Spinal cord (tissue), 9 donors: ENCODE measurements at regions not wholly inside any gene's neighbourhood (a gene's known extent, or its start where the extent isn't known, plus 50 kb on each side); places are given as distances from the start of the nearest gene placed in this dataset.
A peak's percentile ranks its signal among the peaks of the same experiment; 100 is the strongest.
"Not testable (repeated sequence)": the region's sequence is repeated elsewhere in the genome, so short reads cannot be mapped to it uniquely, and the experiment has no call there.

ENCODE experiments used
- DNase-seq, 6 donors: peaks; one replicate each; pipeline versions ENCODE4 v3.0.0 to v3.0.0-alpha.2; 2013 to 2015; ENCODE audit warnings: low spot score in 6 of 6, low read depth in 4 of 6
- H3K27ac ChIP-seq: one replicate; pipeline ENCODE4 v1.5.1; 2013; ENCODE audit warnings: low read depth, low read length, control low read depth
- H3K27me3 ChIP-seq: one replicate; pipeline ENCODE4 v1.6.1; 2013; ENCODE audit warnings: low read length; ENCODE audit not compliant: control insufficient read depth, insufficient read depth
- H3K36me3 ChIP-seq: one replicate; pipeline ENCODE4 v1.6.1; 2013; ENCODE audit warnings: low read length; ENCODE audit not compliant: control insufficient read depth, insufficient read depth
- H3K4me1 ChIP-seq: one replicate; pipeline ENCODE4 v1.6.1; 2013; ENCODE audit warnings: low read length; ENCODE audit not compliant: control insufficient read depth, insufficient read depth
- H3K4me3 ChIP-seq: one replicate; pipeline ENCODE4 v1.5.1; 2013; ENCODE audit warnings: low read depth, low read length, control low read depth
- H3K9me3 ChIP-seq: one replicate; pipeline ENCODE4 v1.6.1; 2013; ENCODE audit warnings: low read length; ENCODE audit not compliant: control insufficient read depth, insufficient read depth
- WGBS: methylation state at CpG from one replicate; pipeline ENCODE4 v1.1.5; 2013; ENCODE audit warnings: missing lambda C conversion rate; ENCODE audit not compliant: insufficient coverage; 5-methylcytosine and 5-hydroxymethylcytosine counted together
- donor health status: healthy.

DNA sequence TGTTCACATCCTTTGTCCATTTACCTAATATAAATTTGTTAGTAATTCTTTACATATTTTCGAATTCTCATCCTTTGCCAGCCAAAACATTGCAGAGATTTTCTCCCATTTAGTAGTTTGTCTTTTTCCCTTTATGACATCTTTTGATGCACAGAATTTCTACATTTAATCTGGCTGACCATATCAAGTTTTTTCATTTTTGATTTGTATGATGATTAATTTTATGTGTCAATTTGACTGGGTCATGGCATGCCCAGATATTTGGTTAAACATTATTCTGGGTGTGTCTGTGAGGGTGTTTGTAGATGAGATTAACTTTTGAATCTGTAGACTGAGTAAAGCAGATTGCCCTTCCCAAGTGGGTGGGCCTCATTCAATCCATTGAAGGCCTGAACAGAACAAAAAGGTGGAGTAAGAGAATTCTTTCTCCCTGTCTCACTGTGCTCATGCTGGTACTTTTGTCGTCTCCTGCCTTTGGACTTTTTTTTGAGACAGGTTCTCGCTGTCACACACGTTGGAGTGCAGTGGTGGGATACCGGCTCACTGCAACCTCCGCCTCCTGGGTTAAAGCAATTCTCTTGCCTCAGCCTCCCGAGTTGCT lies 72.1 kb upstream of the EPB41L1 start:
- Histone ChIP-seq H3K27ac (no peak overlapping the region), H3K27me3 (no peaks in the 10 kb centered on the region), H3K9me3 (no peaks in the 10 kb centered on the region), H3K4me3 (no peak overlapping the region), H3K36me3 (no peaks in the 10 kb centered on the region), H3K4me1 (no peaks in the 10 kb centered on the region)
- DNase-seq: no peak
- 76% methylated on average over 5 of the region's 7 CpGs for WGBS

DNA sequence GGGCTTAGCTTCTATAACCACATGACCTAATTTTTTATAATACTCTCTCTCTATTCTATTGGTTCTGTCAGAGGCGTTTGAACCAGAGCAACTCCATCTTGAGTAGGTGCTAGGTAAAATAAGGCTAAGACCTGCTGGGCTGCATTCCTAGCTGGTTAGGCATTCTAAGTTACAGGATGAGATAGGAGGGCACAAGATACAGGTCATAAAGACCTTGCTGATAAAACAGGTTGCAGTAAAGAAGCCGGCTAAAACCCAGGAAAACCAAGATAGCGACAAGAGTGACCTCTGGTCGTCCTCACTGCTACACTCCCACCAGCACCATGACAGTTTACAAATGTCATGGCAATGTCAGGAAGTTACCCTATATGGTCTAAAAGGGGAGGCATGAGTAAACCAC lies 71.3 kb upstream of the EPB41L1 start:
- not testable (repeated sequence) for H3K4me3 ChIP-seq, H3K27ac ChIP-seq, H3K4me1 ChIP-seq, H3K9me3 ChIP-seq, H3K27me3 ChIP-seq, DNase-seq, H3K36me3 ChIP-seq
- no CpG with 5 or more reads among the region's 4 CpGs for WGBS

DNA sequence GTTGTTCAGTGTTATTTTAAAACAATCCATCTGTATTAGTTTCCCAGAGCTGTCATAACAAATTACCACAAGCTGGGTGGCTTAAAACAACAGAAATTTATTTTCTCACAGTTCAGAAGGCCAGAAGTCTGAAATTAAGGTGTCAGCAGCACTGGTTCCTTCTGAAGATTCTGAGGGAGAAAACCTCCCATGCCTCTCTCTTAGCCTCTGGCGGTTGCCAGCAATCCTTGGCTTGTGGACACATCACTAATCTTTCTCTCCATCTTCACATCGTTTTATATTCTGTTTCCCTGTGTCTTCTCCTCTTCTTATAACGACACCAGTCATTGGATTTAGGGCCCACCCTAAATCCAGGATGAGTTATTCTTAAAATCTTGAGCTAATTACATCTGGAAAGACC lies 70.2 kb upstream of the EPB41L1 start:
- Histone ChIP-seq H3K27me3 (no peaks in the 10 kb centered on the region), H3K36me3 (no peaks in the 10 kb centered on the region), H3K4me1 (no peaks in the 10 kb centered on the region), H3K4me3 (no peak overlapping the region), H3K27ac (no peak overlapping the region), H3K9me3 (no peaks in the 10 kb centered on the region)
- 100% methylated on average over 1 of the region's 3 CpGs for WGBS
- no peak for DNase-seq

DNA sequence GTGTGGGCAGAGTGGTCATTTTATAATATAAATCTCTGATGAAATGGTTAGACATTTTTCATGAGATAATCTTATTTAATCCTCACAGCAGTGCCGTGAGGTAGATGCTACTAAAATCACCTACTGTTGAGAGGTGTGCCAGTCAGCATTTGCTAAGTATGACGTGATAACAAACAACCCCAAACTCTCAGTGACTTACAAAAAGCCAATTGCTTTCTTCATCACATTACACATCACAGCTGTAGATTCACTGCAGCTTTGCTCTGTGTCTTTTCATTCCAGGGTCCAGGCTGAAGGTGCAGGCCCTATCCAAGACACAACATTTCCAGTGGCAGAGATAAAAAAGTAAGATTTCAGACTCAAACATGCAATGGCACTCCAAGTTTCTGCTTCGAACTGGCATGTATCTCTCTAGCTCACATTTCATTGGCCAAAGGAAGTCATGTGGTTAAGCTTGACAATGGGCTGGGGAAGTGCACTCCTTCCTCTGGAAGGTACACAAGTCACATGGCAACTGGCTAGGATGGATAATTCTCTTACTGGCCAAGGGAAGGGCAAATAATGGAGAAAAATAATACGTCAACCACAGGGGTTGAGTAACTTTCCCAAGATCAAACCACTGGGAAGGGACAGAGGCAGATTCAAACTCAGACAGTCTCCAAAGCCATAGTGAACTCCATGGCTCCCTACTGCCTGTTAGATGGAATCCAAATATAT lies 69.5 kb upstream of the EPB41L1 start:
- H3K9me3 ChIP-seq: no peaks in the 10 kb centered on the region
- WGBS: 76% methylated on average over 2 of the region's 4 CpGs
- no peaks in the 10 kb centered on the region for H3K36me3 ChIP-seq

DNA sequence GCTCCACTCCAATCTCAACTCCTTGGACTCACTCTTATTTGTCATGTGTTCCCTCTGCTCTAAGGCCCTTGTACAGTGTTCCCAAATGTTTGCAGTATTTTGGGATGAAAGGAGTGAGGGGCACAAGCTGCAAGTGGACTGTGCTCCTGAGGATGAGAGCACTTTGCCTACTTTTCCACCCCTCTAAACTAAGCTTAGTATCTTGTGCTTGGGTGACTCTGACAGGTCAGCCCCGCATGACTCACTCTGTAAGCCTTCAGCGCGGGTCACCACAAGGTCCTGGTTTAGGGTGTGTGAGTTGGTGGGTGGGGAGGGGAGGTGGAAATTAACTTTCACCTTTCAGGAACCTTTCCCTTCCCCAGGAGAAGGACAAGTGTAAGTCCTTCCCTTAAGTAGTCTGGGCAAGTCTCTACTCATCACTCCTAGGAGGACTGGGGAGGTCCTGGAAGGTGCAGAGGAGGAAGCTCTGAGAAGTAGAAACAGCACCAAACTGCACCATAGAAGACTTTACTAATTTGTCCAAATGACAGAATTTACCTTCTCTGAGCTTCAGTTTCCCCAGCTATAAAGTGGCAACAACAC lies 68.8 kb upstream of the EPB41L1 start:
- H3K9me3 ChIP-seq: no peaks in the 10 kb centered on the region
- no CpG with 5 or more reads among the region's 3 CpGs for WGBS
- H3K27ac ChIP-seq: no peak overlapping the region
- no peak overlapping the region for H3K4me3 ChIP-seq
- DNase-seq: no peak
- H3K27me3 ChIP-seq: no peaks in the 10 kb centered on the region
- no peaks in the 10 kb centered on the region for H3K36me3 ChIP-seq
- H3K4me1 ChIP-seq: no peaks in the 10 kb centered on the region

More for the DNA sequence above, 69.5 kb upstream of the EPB41L1 start:
- H3K4me1 ChIP-seq: no peaks in the 10 kb centered on the region
- H3K27me3 ChIP-seq: no peaks in the 10 kb centered on the region
- no peak for DNase-seq
- H3K27ac ChIP-seq: no peak overlapping the region
- H3K4me3 ChIP-seq: no peak overlapping the region

DNA sequence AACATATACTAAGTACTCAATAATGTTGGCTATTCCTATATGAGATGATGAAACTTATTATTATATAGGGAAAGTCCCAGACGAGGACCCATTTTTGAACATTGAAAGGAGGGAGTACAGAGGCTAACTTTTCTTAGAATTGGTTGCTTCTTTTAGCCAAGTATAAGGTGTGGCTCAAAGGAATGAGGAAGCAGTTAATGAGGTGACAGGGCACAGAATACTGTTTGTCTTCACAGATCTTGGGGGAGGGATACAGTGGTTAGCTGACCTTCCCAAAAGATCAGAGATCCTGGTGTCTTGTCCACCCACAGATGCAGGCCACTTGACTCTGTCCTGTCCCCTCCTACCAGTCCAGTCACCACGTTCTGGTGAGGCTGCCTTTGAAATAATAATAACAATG lies 67.8 kb upstream of the EPB41L1 start:
- Histone ChIP-seq H3K27me3 (peaks cover 2% of the 10 kb centered on the region), H3K36me3 (no peaks in the 10 kb centered on the region), H3K4me3 (no peak overlapping the region), H3K4me1 (peaks cover 3% of the 10 kb centered on the region), H3K27ac (no peak overlapping the region), H3K9me3 (no peaks in the 10 kb centered on the region)
- no peak for DNase-seq
- 83% methylated on average over 1 of the region's 2 CpGs for WGBS

DNA sequence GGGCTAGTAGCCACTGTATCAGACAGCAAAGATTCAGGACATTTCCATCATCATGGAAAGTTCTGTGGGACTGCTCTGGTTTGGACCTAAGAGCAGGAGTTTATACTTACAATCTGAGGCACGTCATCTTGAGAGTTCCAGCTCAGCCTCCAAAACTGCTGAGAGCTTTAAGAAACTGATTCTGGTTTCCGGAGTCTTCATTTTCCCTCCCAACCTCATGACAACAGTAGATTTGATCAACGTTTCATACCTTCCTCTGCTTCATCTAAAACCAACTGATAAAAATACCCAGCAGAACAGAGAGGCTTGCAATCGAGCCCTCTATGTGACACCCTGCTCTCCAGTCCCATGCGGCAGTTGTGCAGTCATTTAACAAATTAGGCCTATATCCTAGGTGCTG lies 64.3 kb upstream of the EPB41L1 start:
- peaks cover 7% of the 10 kb centered on the region for H3K27me3 ChIP-seq
- 94% methylated on average over 5 of the region's 5 CpGs for WGBS

DNA sequence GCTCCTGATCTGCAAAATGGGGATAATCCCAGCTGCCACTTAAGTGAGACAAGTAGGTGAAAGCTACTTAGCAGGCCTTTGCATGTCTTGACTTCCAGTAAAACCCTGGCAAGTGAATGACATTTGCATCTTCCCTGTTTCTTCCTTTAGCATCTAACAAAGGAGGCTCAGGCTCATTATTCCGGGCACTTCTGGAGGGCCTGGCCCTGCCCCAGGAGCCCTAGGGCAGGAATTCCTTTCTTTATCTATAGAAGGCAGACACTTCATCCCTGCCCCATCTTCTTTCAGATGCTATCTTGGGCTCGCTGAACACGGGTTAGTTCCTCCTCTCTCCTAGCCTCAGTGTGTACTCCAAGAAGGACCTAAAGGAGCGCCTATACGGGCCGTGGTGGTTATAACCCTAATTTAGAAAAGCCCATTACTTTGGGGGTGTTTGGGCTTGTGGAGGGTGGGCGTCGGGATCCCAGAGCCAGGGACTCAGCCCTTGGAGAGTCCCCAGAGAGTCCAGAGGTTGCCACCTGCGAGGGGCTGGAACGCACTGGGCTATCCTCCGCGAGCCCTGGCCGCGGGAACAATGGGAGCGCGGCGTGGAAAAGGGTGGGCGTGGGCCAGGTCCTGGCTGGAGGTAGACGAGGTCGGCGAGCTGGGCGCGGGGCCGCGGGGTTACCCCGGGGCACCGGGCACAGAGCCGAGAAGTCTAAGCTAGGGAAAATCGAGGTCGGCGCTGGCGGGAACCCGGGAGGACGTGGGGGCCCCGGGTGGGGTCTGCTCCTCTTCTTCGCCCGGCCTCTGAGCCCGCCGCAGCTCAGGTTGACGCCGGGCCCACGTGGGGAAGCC lies 62.8 kb upstream of the EPB41L1 start:
- Histone ChIP-seq H3K4me1 (peaks cover 21% of the 10 kb centered on the region), H3K9me3 (no peaks in the 10 kb centered on the region), H3K4me3 (peak overlapping the region; percentile 42), H3K36me3 (no peaks in the 10 kb centered on the region), H3K27me3 (peaks cover 7% of the 10 kb centered on the region), H3K27ac (peak overlapping the region; percentile 40)
- peak in 2 of 6 donors; percentile 49 to 65 for DNase-seq
- 2% methylated on average over 38 of the region's 42 CpGs for WGBS

More for the DNA sequence above, 64.3 kb upstream of the EPB41L1 start:
- Histone ChIP-seq H3K27ac (no peak overlapping the region), H3K9me3 (no peaks in the 10 kb centered on the region), H3K4me3 (no peak overlapping the region), H3K4me1 (peaks cover 21% of the 10 kb centered on the region), H3K36me3 (no peaks in the 10 kb centered on the region)
- DNase-seq: no peak

DNA sequence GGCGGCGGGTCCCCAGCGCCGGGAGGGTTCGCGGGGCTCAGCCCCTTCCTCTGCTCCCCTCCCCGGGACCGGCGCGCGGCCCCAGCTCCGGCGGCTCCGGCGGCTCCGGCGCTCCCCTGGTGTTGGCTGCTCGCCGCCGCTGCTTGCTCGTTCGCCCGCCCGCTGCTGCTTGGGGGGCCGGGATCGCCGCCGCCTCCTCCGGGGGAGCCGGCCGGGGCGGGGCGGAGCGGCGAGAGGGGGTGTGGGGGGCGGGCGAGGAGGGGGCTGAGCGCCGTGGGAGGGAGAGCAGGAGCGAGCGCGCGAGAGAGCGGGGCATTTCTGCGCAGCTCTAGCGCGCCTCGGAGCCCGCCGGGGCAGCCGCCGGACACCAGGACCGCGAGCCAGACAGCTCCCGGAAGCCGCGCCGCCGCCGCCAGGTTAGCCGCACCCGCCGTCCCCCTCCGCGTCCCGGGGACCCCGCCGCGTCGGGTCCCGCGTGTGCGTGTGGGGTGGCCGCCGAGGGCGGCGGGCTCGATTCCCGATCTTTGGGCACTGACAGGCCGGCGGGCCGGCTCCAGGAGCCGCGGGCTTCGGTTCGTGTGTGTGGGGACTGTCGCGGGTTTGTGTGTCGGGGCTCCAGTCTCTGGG lies 62.0 kb upstream of the EPB41L1 start:
- Histone ChIP-seq H3K4me3 (peak overlapping the region; percentile 73), H3K27me3 (peaks cover 7% of the 10 kb centered on the region), H3K27ac (peak overlapping the region; percentile 63), H3K9me3 (no peaks in the 10 kb centered on the region), H3K36me3 (no peaks in the 10 kb centered on the region), H3K4me1 (peaks cover 21% of the 10 kb centered on the region)
- 0% methylated on average over 72 of the region's 89 CpGs for WGBS
- DNase-seq: peak in 3 of 6 donors; percentile 44 to 89 (median 82)
